Uterus (tissue), 3 donors: ENCODE measurements at regions not wholly inside any gene's neighbourhood (a gene's known extent, or its start where the extent isn't known, plus 50 kb on each side); places are given as distances from the start of the nearest gene placed in this dataset.

ENCODE experiments used
- DNase-seq, 2 donors: peaks; one replicate each; pipeline ENCODE4 v3.0.0-alpha.2; 2019 to 2020
- H3K27ac ChIP-seq, 2 donors: fragments of 200-600 bp; sonication (generic); 1 replicate in 1 of 2; 2 replicates in 1 of 2; pipeline ENCODE4 v1.5.1; 2016 to 2018
- H3K27me3 ChIP-seq, 2 donors: fragments of 200-600 bp; sonication (generic); one replicate each; pipeline ENCODE4 v1.5.1; 2018 to 2019; ENCODE audit warnings: control low read depth in 1 of 2
- H3K36me3 ChIP-seq, 2 donors: fragments of 200-600 bp; sonication (generic); one replicate each; pipeline ENCODE4 v1.5.1; 2019; ENCODE audit warnings: control low read depth in 1 of 2
- H3K4me1 ChIP-seq, 2 donors: fragments of 200-600 bp; sonication (generic); one replicate each; pipeline ENCODE4 v1.5.1; 2018 to 2019; ENCODE audit warnings: control low read depth in 1 of 2
- H3K4me3 ChIP-seq, 2 donors: fragments of 200-600 bp; sonication (generic); 1 replicate in 1 of 2; 2 replicates in 1 of 2; pipeline ENCODE4 v1.5.1; 2018 to 2019; ENCODE audit warnings: mild to moderate bottlenecking in 1 of 2
- H3K9me3 ChIP-seq, 2 donors: fragments of 200-600 bp; sonication (generic); one replicate each; pipeline ENCODE4 v1.5.1; 2019; ENCODE audit warnings: control low read depth in 1 of 2
- CTCF ChIP-seq, 4 experiments: fragments of 200-600 bp in 2 of 4; fragments of 450-650 bp in 2 of 4; sonication (generic) in 2 of 4; IDR thresholded peaks; one replicate each; pipeline ENCODE4 v1.5.1; 2016 to 2019; ENCODE audit warnings: antibody characterized with exemption in 4 of 4, mild to moderate bottlenecking in 2 of 4, moderate library complexity in 1 of 4
- POLR2A ChIP-seq, 2 donors: fragments of 450-650 bp; IDR thresholded peaks; one replicate each; pipeline ENCODE4 v1.6.1; 2016; ENCODE audit warnings: antibody characterized with exemption in 2 of 2, mild to moderate bottlenecking in 1 of 2, moderate library complexity in 1 of 2
- intact Hi-C: fragments of 100-400 bp; cut with DNase I; formaldehyde crosslinking; loops from one replicate; pipeline ENCODE4 v1.15.1; 2023; ENCODE audit warnings: low total_unique reads
- donor health status: DM: yes; HTN: yes; CAD: no.

GRCh38 chr15:87591582-87591981 is 665.0 kb downstream of the NTRK3 start:
- H3K9me3 ChIP-seq, result no peaks in the 10 kb centered on the region
- H3K27me3 ChIP-seq, result no peaks in the 10 kb centered on the region
- H3K4me3 ChIP-seq, result no peak overlapping the region
- DNase-seq, result no peak
- no peaks in the 10 kb centered on the region for H3K4me1 ChIP-seq
- intact Hi-C loops, result no loop called here
- H3K36me3 ChIP-seq, result no peaks in the 10 kb centered on the region
- no peak overlapping the region for H3K27ac ChIP-seq
- TF ChIP-seq POLR2A (IDR thresholded peaks at IDR 0.05) (no peak), CTCF (IDR thresholded peaks at IDR 0.05) (no peak)

GRCh38 chr15:87591042-87591441 is 665.5 kb downstream of the NTRK3 start:
- Histone ChIP-seq H3K27me3 (no peaks in the 10 kb centered on the region), H3K36me3 (no peaks in the 10 kb centered on the region), H3K4me3 (no peak overlapping the region), H3K4me1 (no peaks in the 10 kb centered on the region), H3K9me3 (no peaks in the 10 kb centered on the region), H3K27ac (no peak overlapping the region)
- TF ChIP-seq POLR2A (IDR thresholded peaks at IDR 0.05) (no peak), CTCF (IDR thresholded peaks at IDR 0.05) (no peak)
- no peak for DNase-seq
- intact Hi-C loops, result no loop called here

GRCh38 chr15:87589134-87589533 is 667.4 kb downstream of the NTRK3 start:
- intact Hi-C loops, result no loop called here
- H3K27ac ChIP-seq, result no peak overlapping the region
- H3K9me3 ChIP-seq, result no peaks in the 10 kb centered on the region
- TF ChIP-seq POLR2A (IDR thresholded peaks at IDR 0.05) (no peak), CTCF (IDR thresholded peaks at IDR 0.05) (no peak)
- no peak overlapping the region for H3K4me3 ChIP-seq
- H3K27me3 ChIP-seq, result no peaks in the 10 kb centered on the region
- H3K4me1 ChIP-seq, result no peaks in the 10 kb centered on the region
- H3K36me3 ChIP-seq, result no peaks in the 10 kb centered on the region
- no peak for DNase-seq

GRCh38 chr15:87582169-87582568 is 674.4 kb downstream of the NTRK3 start:
- no peak for DNase-seq
- Histone ChIP-seq H3K9me3 (no peaks in the 10 kb centered on the region), H3K4me1 (no peaks in the 10 kb centered on the region), H3K4me3 (no peak overlapping the region), H3K27ac (no peak overlapping the region), H3K36me3 (no peaks in the 10 kb centered on the region), H3K27me3 (no peaks in the 10 kb centered on the region)
- TF ChIP-seq POLR2A (IDR thresholded peaks at IDR 0.05), result no peak
- TF ChIP-seq CTCF (IDR thresholded peaks at IDR 0.05), result no peak
- intact Hi-C loops, result no loop called here

- intact Hi-C loops, result no loop called here
- no peak for TF ChIP-seq CTCF (IDR thresholded peaks at IDR 0.05)
- no peak for TF ChIP-seq POLR2A (IDR thresholded peaks at IDR 0.05)
- Histone ChIP-seq H3K27ac (no peak overlapping the region), H3K4me3 (no peak overlapping the region), H3K36me3 (no peaks in the 10 kb centered on the region), H3K4me1 (no peaks in the 10 kb centered on the region), H3K27me3 (no peaks in the 10 kb centered on the region), H3K9me3 (no peaks in the 10 kb centered on the region)
- no peak for DNase-seq
These were observed 677.0 kb downstream of the NTRK3 start for GRCh38 chr15:87579537-87579936.
